ENCODE measurements at regions not wholly inside any gene's neighbourhood (a gene's known extent, or its start where the extent isn't known, plus 50 kb on each side); places are given as distances from the start of the nearest gene placed in this dataset.

DNA sequence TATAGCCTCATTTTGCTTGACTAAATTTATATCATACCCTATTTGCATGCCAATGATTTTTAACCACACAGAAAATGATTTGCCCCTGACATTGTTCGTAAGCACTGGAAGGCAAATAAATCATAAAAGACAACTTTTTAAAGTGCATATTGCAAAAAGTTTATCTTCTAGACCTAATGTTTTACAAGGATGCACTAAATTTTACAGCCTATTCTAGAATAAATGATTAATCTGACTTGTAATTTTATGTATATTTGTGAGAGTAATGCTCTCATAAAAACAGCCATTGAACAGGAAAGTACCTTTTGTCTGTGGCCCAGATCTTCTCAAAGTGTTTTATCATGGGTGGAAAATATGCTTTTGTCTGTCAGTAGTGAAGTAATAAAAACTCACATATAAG, 546.6 kb downstream of the EPHA3 start:
- no peak for DNase-seq (ENCODE audit: extremely low spot score)
- Histone ChIP-seq H3K4me1 (ENCODE audit: insufficient read depth) (peaks cover 1% of the 10 kb centered on the region), H3K27ac (ENCODE audit: low read depth) (no peak overlapping the region), H3K36me3 (ENCODE audit: insufficient read depth) (no peaks in the 10 kb centered on the region), H3K4me3 (ENCODE audit: low read depth, low read length) (no peak overlapping the region)
- WGBS: 70% methylated on average over 1 of the region's 1 CpG

DNA sequence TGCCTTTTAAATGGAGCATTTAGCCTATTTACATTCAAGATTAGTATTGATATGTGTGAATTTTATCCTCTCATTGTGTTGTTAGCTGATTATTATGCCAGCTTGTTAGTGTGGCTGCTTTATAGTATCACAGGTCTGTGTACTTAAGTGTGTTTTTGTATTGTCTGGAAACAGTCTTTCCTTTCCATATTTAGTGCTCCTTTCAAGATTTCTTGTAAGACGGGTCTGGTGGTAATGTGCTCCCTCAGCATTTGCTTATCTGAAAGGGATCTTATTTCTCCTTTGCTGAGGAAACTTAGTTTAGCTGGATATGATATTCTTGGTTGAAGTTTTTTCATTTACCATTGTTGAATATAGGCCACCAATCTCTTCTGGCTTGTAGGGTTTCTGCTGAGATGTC, 549.0 kb downstream of the EPHA3 start:
- H3K27ac ChIP-seq (ENCODE audit: low read depth): no peak overlapping the region
- 91% methylated on average over 1 of the region's 1 CpG for WGBS
- peaks cover 1% of the 10 kb centered on the region for H3K4me1 ChIP-seq (ENCODE audit: insufficient read depth)
- no peaks in the 10 kb centered on the region for H3K36me3 ChIP-seq (ENCODE audit: insufficient read depth)
- DNase-seq (ENCODE audit: extremely low spot score): no peak
- no peak overlapping the region for H3K4me3 ChIP-seq (ENCODE audit: low read depth, low read length)

DNA sequence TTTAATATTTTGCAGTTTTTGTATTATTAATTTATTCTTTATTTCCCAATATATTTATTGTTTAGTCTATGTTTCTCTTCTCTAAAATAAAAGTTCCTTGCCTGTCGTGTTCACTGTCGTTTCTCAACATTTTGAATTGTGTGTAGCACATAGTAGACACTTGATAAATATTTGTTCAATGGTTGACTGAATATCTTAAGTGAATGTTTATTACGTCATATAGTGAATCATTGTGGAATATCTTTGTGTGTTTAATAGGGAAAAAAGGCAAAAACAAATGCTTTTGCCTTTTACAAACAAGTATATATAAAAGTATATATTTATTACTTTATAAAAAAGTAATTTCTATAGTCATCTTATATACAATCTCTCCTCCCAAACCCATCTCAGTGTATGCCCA, 572.3 kb downstream of the EPHA3 start:
- no peak overlapping the region for H3K27ac ChIP-seq (ENCODE audit: low read depth)
- WGBS: 89% methylated on average over 3 of the region's 3 CpGs

DNA sequence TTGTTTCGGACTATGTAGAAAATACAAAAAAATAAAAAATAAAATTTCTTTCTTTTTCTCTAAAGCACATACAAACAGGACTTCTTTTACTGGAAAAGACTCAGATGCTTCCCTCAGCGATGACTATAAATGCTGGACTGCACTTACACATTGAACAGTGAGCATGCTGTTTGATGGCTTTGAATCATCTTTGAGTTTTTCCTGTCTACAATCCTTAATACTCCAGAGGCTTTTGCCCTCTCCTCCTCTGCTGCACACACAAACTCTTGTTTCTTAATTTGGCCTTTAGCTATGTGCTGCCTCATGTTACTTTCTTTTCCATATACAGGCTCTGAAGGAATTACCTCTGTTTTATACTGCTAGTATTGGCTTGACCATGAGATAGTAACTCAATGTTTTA, 575.1 kb downstream of the EPHA3 start:
- 67% methylated on average over 2 of the region's 2 CpGs for WGBS
- DNase-seq (ENCODE audit: extremely low spot score): no peak
- Histone ChIP-seq H3K36me3 (ENCODE audit: insufficient read depth) (no peaks in the 10 kb centered on the region), H3K27ac (ENCODE audit: low read depth) (no peak overlapping the region), H3K4me3 (ENCODE audit: low read depth, low read length) (no peak overlapping the region), H3K4me1 (ENCODE audit: insufficient read depth) (no peaks in the 10 kb centered on the region)

More for the DNA sequence above, 572.3 kb downstream of the EPHA3 start:
- Histone ChIP-seq H3K36me3 (ENCODE audit: insufficient read depth) (no peaks in the 10 kb centered on the region), H3K4me3 (ENCODE audit: low read depth, low read length) (no peak overlapping the region), H3K4me1 (ENCODE audit: insufficient read depth) (no peaks in the 10 kb centered on the region)
- DNase-seq (ENCODE audit: extremely low spot score): no peak

DNA sequence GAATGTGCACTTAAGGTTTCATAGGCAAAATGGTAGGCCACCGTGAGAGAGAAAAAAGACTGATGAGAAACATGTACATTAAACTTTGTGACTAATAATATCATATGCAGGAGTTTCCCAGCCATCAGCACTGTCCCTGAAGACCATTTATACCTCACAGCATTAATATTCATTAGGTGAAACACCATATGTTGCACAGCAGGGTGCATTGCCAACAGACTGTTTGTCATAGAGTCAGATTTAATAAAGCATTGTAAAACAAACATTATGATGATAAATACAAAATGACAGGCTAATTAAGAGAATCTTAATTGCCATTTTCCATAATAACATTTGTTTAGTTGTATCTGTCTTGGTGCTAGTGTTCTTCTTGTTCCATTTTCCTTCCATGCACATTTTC, 578.3 kb downstream of the EPHA3 start:
- H3K4me1 ChIP-seq (ENCODE audit: insufficient read depth): no peaks in the 10 kb centered on the region
- no peak overlapping the region for H3K4me3 ChIP-seq (ENCODE audit: low read depth, low read length)
- no peak overlapping the region for H3K27ac ChIP-seq (ENCODE audit: low read depth)
- 97% methylated on average over 1 of the region's 1 CpG for WGBS
- DNase-seq (ENCODE audit: extremely low spot score): no peak
- H3K36me3 ChIP-seq (ENCODE audit: insufficient read depth): no peaks in the 10 kb centered on the region

DNA sequence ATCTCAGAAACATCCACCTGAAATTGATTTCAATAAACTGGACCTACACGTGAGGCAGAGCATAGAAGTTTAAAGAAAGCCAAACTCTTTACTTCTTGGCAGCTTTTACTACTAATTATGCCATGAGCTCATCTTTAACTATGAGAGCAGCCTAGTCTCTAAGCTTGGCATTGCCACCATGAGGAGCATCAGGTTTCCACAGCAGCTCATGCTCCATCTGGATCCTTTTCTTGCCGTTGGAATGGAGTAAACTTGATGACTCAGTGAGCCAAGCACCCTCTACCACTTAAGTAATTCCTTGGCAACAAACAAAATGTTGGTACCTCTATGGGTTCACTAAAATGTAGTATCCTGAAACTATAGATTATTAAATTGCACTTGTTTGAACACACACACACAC, 583.2 kb downstream of the EPHA3 start:
- Histone ChIP-seq H3K4me1 (ENCODE audit: insufficient read depth) (no peaks in the 10 kb centered on the region), H3K4me3 (ENCODE audit: low read depth, low read length) (no peak overlapping the region), H3K36me3 (ENCODE audit: insufficient read depth) (no peaks in the 10 kb centered on the region), H3K27ac (ENCODE audit: low read depth) (no peak overlapping the region)
- no peak for DNase-seq (ENCODE audit: extremely low spot score)
- WGBS: 28% methylated on average over 2 of the region's 2 CpGs

DNA sequence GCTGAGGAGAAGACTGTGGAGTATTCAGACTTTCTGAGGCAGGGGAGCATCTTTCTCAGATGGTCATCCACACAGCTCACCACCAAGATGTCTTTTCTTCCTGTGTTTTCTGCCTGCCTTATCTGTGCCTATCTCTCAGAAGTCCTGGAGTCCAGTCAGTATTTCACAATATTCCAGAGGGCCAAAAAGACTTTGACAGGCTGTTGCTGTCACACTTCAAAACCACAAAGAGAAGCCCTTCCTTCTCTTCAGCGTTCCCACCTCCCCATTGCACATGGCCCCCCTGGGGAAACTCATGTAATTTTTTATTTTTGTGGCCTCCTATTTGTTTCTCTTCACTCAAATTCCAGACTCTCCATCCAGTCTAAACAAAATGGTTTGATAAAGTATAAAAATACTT, 585.2 kb downstream of the EPHA3 start:
- no peak for DNase-seq (ENCODE audit: extremely low spot score)
- Histone ChIP-seq H3K27ac (ENCODE audit: low read depth) (no peak overlapping the region), H3K36me3 (ENCODE audit: insufficient read depth) (no peaks in the 10 kb centered on the region), H3K4me1 (ENCODE audit: insufficient read depth) (no peaks in the 10 kb centered on the region), H3K4me3 (ENCODE audit: low read depth, low read length) (no peak overlapping the region)
- WGBS: 57% methylated on average over 1 of the region's 1 CpG

DNA sequence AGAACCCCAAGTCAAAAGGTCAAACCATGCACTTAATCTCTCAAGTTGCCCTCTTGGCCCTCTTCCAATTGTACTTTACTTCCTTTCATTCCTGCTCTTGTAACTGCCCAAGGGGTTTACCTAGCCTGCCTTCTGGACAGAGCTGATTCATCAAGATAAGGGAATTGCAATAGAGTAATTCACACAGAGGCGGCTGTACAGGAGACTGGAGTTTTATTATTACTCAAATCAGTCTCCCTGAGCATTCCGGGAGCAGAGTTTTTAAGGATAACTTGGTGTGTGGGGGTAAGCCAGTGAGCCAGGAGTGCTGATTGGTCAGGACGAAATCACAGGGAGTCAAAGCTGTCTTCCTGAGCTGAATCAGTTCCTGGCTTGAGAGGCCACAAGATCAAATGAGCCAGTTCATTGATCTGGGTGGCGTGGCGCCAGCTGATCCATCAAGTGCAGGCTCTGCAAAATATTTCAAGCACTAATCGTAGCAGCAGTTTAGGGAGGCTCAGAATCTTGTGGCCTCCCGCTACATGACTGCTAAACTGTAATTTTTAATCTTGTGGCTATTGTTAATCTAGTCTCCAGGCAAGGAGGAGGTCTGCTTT, 590.0 kb downstream of the EPHA3 start:
- Histone ChIP-seq H3K27ac (ENCODE audit: low read depth) (no peak overlapping the region), H3K4me3 (ENCODE audit: low read depth, low read length) (no peak overlapping the region), H3K36me3 (ENCODE audit: insufficient read depth) (no peaks in the 10 kb centered on the region), H3K4me1 (ENCODE audit: insufficient read depth) (no peaks in the 10 kb centered on the region)
- WGBS: 92% methylated on average over 7 of the region's 7 CpGs
- DNase-seq (ENCODE audit: extremely low spot score): no peak

DNA sequence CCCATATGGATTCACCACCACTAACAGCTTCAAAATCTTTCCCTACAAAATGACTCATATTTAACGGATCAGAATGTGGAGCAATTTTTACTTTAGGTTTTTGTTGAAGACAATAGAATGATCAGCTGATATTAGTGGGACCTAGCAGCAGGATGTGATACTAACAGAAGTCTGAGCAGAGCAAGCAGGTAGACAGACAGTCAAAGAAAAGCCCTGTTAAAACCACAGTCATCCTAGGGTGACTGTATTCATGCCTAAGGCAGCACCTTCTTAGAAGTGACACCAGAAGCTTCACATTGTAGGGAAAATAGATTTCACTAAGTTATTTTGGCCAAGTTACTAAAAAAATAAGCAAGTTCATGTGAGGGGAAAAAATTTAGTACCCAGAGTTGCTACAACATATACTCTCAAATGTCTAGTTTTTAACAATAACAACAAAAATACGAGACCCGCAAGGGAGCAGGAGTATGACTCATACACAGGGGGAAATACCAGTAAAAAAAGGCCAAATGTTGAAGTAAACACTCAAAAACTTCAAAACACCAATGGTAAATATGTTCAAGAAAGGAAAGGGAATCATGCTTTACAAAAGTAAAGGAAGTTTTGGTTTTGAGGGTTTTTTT, 590.9 kb downstream of the EPHA3 start:
- no peak overlapping the region for H3K4me3 ChIP-seq (ENCODE audit: low read depth, low read length)
- 81% methylated on average over 3 of the region's 3 CpGs for WGBS
- no peaks in the 10 kb centered on the region for H3K36me3 ChIP-seq (ENCODE audit: insufficient read depth)
- H3K4me1 ChIP-seq (ENCODE audit: insufficient read depth): no peaks in the 10 kb centered on the region
- no peak overlapping the region for H3K27ac ChIP-seq (ENCODE audit: low read depth)
- no peak for DNase-seq (ENCODE audit: extremely low spot score)

DNA sequence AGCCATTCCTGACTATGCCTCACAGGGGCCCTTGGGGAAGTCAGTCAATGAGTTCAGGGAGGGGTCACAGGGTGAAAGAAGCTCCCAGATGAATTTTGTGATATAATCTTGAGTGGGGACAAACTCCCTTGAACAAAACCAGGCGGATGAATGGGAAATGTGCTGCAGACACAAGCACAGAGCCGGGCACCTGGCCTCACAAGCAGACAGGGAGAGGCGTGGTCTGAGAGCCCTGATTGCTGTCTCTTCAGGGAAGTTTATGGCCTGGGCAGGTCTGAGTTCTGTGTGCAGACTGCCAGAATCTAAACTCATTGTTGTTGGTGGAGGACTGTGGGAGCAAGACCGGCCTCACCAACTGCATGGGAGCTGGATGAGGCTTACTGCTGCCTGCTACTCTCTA, 591.8 kb downstream of the EPHA3 start:
- WGBS: 92% methylated on average over 4 of the region's 4 CpGs
- no peak for DNase-seq (ENCODE audit: extremely low spot score)
- H3K27ac ChIP-seq (ENCODE audit: low read depth): no peak overlapping the region
- H3K36me3 ChIP-seq (ENCODE audit: insufficient read depth): no peaks in the 10 kb centered on the region
- H3K4me3 ChIP-seq (ENCODE audit: low read depth, low read length): no peak overlapping the region
- no peaks in the 10 kb centered on the region for H3K4me1 ChIP-seq (ENCODE audit: insufficient read depth)

DNA sequence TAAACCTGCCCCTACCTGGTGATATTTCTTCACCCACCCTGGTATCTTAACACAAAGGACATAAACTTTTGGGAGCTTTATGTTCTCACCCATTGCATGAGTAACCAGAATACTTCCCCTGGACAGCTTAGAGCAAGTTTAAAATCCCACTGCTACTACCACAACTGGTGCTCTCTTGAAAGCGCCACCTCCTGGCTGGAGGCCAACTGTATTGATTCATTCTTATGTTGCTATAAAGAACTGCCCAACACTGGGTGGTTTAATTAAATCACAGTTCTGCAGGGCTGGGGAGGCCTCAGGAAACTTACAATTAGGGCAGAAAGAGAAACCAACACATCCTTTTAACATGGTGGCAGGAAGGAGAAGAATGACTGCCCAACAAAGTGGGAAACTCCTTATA, 592.4 kb downstream of the EPHA3 start:
- Histone ChIP-seq H3K4me1 (ENCODE audit: insufficient read depth) (no peaks in the 10 kb centered on the region), H3K27ac (ENCODE audit: low read depth) (no peak overlapping the region), H3K4me3 (ENCODE audit: low read depth, low read length) (no peak overlapping the region), H3K36me3 (ENCODE audit: insufficient read depth) (no peaks in the 10 kb centered on the region)
- WGBS: 95% methylated on average over 1 of the region's 1 CpG
- no peak for DNase-seq (ENCODE audit: extremely low spot score)

DNA sequence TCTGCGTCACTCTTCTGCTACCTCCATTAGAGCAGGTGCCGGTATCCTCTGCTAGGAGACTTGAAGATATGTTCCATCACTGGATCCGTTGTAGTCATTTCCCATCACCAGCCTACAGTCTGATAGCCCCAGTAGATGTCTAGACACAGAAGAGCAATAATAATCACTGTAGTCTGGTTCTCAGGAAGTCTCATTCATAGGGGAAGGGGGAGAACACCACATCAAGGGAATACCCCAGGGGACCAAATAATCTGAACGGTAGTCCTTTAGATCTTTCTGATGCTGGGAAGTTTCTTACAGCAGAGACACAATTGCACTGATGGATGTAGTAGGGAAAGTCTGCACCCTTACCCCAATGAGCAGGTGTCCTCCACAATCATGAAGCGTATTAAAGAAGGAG, 595.0 kb downstream of the EPHA3 start:
- Histone ChIP-seq H3K36me3 (ENCODE audit: insufficient read depth) (no peaks in the 10 kb centered on the region), H3K4me3 (ENCODE audit: low read depth, low read length) (no peak overlapping the region)
- WGBS: 83% methylated on average over 5 of the region's 5 CpGs

DNA sequence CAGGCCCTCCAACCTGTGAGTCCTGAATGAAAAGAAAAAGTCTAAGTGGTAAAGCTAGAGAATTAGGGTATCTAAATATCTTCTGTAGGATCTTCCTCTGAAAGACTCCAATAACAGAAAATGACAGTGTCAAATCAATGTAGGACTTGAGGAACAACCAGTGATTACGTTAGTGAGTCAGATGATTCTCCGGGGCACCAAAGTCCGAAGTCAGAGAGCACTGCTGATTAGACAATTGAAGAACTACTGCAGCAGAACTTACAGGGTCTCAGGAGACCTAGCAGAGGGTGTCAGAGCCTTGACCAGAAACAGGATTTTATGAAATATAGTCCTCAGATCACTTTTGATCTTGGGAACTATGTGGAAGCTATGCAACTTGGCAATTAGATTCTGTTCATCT, 605.8 kb downstream of the EPHA3 start:
- Histone ChIP-seq H3K4me1 (ENCODE audit: insufficient read depth) (no peaks in the 10 kb centered on the region), H3K4me3 (ENCODE audit: low read depth, low read length) (no peak overlapping the region), H3K36me3 (ENCODE audit: insufficient read depth) (no peaks in the 10 kb centered on the region), H3K27ac (ENCODE audit: low read depth) (no peak overlapping the region)
- DNase-seq (ENCODE audit: extremely low spot score): no peak
- 91% methylated on average over 3 of the region's 3 CpGs for WGBS

More for the DNA sequence above, 595.0 kb downstream of the EPHA3 start:
- no peak for DNase-seq (ENCODE audit: extremely low spot score)
- Histone ChIP-seq H3K4me1 (ENCODE audit: insufficient read depth) (no peaks in the 10 kb centered on the region), H3K27ac (ENCODE audit: low read depth) (no peak overlapping the region)

DNA sequence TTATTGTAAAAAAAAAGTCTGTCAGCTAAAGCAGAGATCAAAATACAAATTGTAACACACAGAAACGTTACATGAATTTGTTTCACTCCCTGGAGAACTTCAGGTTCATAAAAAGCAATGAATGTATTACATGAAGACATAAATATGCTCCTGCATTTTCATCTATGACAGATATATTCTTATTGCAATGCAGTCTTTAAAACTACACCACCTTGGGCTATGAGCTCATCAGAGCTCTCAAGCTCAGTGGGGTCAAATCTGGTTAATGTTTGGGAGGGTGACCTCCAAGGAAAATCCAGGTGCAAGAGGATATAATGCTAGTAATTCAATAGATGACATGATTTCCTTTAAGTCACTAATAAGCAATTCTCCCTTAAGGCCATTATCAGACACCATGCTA, 606.8 kb downstream of the EPHA3 start:
- 55% methylated on average over 1 of the region's 1 CpG for WGBS
- no peak for DNase-seq (ENCODE audit: extremely low spot score)
- Histone ChIP-seq H3K4me3 (ENCODE audit: low read depth, low read length) (no peak overlapping the region), H3K36me3 (ENCODE audit: insufficient read depth) (no peaks in the 10 kb centered on the region), H3K4me1 (ENCODE audit: insufficient read depth) (no peaks in the 10 kb centered on the region), H3K27ac (ENCODE audit: low read depth) (no peak overlapping the region)

Measured in urinary bladder (tissue), 3 donors.